ENCODE measurements at regions not wholly inside any gene's neighbourhood (a gene's known extent, or its start where the extent isn't known, plus 50 kb on each side); places are given as distances from the start of the nearest gene placed in this dataset.

DNA sequence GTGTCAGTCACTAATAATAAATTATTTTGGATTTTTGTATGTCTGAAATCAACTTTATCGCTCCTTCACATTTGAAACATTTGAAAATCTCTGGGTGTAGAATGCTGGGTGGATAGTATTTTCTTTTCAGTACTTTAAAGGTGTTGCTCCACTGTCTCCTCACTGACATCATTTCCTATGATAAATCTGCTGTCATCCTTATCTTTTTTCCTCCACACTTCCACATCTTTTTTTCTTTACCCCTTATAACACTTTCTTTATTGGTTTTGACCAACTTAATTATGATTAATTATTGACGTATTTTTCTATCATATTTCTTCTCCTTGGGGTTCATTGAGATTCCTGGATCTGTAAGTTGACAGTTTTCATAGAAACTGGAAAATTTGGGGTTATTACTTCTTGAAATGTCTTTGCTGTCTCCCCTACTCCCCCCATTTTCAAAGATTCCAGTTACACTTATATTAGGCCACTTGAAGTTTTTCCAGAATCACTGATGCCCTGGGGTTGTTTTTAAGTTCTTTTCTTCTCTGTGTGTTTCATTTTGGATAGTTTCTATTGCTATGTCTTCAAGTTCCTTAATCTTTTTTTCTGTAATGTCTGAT, 177.5 kb upstream of the DIO3 start:
- DNase-seq, result no peak

DNA sequence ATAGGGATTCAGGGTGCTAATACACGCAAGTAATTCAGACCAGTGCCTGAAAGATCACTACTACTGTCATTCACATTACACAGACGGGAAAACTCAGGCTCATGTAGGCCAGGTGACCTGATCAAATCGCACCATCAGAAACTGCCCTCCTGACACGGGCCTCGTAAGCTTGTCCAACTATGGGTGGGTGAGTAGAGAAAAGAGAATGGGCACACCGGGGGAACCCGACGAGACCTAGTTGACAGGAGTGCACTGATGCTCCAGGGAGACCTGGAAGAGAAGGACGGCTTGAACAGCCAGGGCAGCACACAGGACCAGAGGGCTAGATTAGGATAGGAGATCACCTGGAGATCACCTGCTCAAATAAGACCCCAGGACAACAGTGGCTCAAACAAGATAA, 166.9 kb upstream of the DIO3 start:
- DNase-seq, result no peak

DNA sequence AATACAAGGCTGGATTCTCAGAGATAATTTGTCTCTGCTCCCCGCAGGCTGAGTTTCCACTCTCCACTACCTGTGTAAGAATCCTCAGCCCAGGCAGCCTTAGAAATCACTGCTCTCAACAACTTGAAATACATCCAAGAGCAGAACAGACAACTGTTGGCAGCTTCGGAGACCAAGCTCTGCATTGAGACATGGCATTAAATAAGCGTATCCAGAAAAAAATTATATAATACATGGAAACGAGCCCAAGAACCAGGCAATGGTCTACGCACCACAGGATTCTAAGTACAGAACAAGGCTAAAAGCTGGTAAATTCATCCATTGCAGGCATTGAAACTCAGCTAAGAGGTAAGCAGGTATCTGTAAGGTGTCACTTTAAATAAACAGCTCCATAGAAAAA, 165.5 kb upstream of the DIO3 start:
- no peak for DNase-seq

DNA sequence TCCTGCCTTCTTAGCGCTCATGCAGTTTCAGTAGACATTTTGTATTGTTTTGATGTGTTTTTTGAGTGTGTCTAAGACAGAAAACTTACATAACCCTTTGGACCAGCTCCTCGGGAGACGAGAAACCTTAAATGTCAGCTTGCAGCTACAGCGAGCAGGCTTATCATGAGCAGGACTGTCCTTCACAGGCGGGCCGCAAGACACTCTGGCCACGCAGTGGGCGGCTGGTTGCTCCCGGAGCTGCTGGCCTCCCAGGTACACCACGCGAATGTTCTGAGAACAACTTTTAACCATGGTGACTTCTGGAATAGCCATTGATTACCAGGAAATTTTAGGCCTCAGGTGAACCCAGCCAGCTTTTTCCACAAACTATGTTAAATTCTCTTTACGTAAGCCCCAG, 164.1 kb upstream of the DIO3 start:
- DNase-seq, result no peak

DNA sequence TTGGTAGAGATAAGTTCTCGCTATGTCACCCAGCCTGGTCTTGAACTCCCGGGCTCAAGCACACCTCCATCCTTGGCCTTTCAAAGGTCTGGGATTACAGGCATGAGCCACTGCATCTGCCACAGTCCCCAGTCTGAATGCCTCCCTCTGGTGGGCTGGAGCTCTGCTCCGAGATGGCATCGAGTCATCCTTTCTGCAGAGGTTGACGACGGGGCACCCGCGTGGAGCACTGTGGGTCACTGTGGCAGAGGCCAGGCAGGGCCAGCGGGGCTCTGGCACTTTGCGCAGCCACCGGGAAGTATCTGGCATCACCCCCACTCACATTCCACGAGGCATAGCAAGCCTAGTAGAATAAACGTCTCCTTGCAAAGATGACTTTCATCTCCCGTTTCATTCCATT, 163.3 kb upstream of the DIO3 start:
- no peak for DNase-seq

DNA sequence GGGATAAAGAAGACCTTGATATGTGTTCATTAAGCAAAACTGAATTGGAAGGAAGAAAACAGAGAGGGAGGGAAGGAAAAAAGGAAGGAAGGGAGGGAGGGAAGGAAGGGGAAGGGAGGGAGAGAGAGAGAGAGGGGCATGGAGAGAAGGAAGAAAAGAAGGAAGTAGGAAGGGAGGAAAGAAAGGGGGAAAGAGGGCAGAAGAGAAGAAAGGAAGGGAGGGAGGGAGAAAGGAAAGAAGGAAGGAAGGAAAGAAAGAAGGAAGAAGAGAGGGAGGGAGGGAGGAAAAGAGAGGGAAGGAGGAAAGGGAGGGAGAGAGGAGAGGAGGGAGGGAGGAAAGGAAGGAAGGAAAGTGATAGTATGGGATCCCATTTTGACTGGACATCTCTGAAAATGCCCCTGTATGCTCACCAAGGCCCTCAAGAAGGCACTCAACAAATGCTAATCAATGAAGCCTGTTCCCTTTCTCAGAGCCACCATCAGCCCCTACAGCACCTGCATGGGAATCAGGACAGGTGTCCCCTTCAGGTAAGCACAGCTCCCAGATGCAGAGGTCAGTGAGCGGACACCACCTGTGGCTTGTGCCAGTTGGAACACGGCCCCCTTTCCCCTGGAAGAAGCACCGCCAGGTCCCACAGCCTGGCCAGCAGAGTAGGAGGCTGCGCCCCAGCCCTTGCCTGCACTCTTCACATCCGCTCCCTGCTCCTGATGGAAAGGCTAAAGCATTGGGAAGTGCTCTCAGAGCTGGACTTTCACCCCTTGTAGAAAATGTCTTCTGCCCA, 161.4 kb upstream of the DIO3 start:
- DNase-seq, result no peak

DNA sequence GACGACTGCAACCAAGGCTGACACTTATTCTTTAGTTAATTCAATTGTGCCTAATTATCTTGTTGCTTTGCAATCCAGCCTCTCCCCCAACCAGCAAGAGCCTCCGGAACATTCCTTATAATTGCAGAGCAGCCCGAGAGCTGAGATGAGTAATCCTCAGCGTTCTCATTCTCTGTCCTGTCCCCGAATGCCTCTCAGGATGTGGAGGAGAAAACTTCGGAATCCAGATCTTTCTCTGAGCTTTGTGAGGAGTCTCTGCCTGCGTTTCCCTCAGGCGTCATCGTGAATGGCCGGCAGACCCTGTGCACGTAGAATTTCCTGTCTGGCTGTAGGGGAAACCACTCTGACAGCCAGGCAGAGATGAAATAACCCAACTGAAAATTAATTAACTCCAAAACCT, 160.5 kb upstream of the DIO3 start:
- DNase-seq, result no peak

DNA sequence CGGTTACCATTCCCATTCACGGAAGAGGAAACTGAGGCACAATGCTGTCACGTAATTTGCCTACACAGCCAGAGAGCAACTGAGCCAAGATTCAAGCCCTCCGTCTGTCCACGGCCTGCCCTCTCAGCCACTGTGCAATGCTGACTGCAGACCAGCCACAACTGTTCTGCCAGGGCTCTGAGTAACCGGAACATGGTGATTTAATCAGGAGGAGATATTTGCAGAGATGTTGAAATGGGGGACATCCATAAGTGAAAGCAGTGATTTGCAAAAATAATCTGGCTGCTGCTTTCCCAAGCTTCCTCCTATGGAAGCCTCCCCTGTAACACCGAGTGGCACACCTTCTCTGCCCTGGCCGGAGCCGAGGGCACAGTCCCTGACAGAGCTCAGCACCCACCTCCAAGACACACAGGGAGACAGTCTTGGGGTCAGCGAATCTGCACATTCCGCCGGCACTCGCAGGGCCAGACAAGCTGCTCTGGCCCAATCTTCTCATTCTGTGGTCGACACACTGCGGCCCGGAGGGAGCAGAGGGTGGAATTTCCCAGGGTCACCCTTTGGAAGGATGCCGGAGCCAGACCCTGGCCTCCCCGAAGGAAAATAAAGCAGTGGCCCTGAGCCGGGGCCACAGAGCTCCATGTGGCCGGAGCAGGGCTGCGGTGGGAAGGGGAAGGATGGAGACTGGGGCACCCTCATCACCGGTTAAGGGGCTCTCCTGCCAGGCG, 158.2 kb upstream of the DIO3 start:
- DNase-seq, result no peak

DNA sequence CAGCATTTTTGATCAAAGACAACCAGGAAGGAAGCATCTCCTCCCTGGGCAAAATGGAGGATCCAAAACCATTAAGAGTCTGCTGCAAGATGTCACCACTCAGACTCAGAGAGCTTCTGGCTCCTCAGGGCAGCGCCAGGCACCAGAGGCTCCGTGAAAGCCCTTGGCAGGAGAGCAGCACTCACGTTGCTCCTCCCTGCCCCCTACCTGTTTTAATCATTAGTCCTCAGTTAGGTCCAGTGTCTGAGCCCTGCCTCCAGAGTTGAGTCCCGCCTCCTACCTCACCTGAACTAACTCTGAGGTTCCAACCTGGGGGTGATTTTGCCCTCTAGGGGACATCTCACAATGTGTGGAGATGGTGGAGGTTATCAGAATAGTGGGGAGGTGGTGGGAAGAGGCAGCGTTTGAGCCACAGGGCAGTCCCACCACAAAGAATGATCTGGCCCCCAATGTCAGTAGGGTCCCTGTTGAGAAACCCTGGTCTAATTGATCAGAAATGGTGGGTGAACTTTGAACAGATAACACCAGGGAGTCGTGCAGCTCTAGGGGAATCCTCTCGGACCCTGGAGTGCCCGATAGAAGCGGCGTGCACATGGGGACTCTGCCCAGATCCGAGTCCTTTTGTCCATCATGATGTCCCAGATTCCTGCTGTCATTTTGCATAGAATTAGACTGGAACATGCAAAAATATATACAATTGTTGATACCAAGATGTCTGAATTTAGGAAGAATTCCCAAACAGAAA, 156.7 kb upstream of the DIO3 start:
- DNase-seq, result no peak

DNA sequence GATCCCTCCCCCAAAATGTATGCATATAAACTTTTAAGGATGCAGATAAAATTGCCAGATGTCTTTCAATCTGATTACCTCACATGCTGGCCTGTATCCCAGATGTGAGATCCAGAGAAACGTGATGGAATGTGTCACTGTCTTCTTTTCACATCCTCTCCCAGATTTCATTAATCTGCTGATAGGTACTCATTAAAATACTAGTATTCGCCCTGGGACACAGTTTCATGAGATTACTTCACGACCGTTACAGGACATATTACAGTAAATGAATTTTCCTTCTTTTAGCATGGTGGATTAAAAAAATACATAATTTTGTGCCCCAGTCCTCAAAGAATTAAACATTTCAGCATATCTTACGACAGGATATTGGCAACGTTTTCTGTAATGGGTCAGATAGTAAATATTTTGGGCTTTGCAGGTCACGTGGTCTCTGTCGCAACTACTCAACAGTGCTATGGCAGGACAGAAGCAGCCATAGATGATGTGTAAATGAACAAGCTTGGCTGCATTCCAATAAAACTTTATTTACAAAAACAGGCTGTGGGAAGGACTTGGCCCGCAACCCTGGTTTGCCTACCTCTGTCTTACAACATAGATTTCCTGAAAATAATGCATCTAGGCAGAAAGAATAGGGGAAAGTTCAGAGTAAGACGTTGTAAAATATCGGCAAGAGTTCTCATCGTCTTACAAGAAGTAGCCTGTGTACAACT, 156.0 kb upstream of the DIO3 start:
- DNase-seq, result peak; percentile 26

DNA sequence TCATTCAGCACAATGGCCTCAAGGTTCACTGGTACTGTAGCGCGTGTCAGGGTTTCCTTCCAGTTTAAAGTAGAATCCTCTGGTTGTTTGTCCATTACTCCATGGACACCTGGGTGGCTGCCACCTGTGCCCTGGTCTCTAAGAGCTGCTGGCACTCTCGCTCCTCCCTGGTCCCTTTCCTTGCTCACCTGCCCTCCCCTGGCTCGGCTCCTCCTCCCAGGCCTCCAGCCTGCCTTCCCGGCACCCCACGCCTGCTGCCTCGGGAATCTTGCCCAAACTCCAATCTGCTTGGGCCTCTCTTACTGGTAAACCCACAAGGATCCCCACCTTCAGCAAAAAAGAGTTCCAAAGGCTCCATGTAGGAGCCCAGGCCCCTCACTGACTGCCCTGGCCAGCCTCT, 154.4 kb upstream of the DIO3 start:
- no peak for DNase-seq

DNA sequence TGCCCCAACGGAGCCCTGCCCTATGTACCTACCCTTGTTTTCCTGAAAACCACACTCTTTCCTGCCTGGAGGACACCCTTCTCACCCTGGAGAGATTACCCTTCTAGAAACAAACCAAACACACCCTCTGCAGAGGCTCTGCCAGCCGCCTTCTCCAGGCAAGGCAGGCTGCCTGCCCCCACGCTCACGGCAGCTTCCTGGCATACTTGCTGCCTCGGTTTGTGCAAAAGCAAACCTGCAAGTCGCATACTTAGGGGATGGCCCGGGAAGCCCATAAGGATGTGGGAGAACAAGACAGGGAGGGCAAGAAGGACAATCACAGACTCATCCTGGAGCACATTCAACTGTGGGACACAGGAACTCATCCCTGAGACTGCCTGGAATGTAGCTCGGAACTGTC, 154.0 kb upstream of the DIO3 start:
- DNase-seq, result no peak

DNA sequence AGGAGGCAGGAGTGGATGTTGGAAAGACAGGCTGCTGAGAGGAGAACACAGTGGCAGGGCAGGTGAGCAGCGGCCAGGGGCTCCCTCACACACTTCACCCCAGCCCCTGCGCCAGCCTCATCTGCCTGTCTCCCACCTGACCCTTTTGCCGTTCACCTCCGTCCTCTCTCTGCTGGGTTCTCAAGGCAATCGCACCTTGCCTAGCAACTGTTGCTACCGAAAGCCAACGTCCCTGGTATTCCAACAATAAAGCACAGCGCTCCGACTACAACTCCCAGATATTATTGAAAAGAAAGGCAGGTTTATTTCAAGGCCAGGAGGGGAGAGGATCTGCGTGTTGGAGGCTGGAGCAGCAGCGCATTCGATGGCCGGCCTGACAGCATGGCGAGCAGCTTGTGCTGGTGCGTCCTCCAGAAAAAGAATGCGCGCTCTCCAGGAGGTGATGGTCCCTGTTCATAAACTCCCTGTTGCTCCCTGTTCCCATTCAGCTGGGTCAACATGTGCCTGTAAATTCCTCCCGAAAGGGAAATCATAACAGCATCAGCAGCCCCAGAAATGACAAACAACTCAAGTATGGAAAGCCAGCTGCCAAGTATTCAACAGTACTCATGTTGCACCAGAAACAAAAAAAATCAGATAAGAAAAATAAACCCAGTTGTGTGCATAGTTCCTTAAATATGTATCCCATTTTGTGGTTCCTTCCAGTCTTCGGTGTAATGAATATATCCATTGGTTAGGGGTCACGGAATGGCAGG, 153.0 kb upstream of the DIO3 start:
- no peak for DNase-seq

DNA sequence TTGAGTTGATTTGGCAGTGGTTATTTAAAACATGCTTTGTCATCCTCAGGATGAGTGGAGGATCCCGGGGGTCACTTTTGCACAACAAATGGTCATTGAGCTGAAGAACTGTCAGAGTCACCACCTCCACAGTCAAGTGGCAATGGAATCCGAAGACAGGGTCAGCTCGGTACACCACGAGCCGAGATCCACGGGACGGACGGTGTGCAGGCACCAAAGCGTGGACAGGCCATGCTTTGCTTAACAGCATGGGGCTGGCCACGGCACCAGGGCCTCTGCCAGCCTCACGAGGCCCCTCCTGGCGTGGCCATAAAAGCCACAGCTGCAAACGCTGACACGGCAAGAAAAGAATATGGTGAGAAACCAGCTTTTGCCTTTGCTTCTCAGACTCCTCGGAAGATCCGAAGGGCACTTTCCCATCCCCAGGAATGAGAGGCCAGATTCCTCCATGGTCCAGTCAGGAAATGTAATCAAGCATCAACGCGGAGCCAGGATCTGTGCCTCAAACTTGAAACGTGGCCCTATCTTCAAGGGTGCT, 152.2 kb upstream of the DIO3 start:
- DNase-seq, result no peak

DNA sequence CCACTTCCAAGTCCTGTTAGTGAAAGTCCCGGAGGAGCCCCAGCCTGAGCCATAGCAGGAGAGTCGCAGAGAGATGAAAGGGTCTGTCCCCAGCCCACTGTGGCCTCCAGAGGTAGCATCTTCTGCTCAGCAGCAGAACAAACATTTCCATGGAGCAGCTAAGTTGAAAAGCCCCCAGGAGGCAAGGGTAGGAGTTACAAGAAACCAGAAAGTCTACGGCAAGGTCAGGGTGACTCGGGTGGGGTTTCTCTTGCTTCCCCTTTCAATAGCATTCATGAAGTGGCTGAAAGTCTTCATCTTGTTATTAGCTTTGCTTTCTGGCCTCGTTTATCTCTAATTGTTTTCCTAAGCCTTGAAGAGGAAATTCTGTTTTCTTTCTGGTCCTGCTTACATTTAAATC, 151.2 kb upstream of the DIO3 start:
- DNase-seq, result peak; percentile 10

DNA sequence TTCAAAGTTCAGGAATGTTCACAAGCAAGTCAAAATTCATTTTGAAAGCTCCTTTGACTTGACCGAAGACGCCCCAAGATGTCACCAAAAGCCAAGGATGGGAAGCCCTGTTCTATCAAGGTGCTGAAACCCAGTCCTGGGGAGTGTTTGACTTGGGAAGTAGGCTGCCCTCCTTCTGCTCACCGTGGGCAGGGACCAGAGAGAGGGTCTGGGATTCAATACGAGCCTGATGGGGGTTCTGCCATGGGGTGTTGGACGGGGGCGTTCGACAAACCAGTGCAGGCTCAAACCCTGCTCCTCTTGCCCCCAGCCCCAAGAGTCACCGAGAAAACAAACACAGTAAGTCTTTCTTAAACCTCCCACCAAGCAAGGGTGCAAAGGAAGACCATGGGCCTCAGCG, 150.1 kb upstream of the DIO3 start:
- DNase-seq, result no peak

DNA sequence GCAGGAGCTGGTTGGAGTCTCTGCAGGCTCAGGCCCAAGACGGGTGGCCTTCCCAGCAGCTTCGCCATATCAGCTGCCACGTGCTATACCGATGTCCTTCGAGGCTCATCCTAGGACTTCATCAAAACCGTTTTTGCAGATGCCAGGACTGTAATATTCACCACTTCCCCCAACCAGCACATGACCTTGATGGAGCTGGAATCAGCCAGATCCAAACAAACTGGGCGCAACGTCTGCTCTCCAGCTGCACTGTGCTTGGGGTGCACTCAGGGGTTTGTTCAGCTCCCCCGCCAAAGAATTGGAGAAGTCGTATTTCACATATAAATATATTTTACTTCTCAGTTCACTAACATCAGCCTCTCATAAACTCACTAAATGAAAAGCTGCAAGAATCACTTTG, 149.5 kb upstream of the DIO3 start:
- no peak for DNase-seq

DNA sequence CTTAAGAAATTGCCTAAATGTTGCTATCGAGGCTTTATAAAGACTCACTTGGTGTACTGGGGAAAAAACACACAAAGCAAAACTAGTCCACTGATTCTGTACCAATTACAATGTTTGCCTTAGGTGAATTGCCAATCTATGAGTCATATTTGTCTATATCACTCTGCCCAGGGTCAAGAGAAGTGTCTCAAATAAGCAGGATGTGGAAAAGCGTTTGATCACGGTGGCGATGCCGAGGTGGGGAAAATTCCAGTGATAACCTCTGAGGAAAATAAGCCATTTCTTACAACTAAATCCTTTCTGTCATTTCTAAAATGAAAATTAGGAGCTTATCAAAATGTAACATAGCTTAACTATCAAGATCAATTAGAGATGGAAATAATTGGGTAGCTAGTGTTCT, 148.6 kb upstream of the DIO3 start:
- no peak for DNase-seq

DNA sequence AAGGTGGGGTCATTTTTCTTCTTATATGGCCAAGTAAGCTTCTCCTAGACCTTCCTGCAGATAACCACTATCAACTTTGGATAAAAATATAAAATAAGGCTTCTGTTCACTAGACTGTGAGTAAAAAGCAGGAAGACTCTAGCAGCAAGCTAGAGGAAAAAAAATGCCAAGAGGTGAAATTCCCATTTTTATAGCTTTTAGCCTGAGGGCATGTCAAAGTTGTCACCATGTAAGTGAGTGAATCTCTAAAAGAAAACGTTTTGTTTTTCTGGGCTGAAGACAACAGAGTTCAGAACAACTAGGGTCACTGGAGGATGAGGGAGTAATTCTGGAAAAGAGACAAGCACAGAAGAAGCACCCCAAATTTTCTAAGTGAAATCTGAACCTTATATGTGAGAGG, 143.9 kb upstream of the DIO3 start:
- DNase-seq, result no peak

DNA sequence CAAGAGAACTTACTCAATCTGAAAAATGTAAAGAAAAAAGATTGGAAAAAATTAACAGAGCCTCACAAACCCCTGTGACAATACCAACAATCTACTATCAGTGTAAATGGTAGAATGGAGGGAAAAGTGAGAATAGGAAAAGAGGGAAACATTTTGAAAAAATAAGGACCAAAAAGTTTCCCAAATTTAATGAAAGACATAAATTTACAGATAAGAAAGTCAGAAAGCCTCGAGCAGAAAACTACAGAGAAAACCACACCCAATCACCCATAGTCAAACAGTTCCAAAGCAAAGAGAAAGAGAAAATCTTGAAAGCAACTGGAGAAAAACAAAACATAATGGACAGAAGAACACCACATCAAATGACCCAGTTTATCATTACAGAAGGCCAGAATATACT, 142.7 kb upstream of the DIO3 start:
- no peak for DNase-seq

DNA sequence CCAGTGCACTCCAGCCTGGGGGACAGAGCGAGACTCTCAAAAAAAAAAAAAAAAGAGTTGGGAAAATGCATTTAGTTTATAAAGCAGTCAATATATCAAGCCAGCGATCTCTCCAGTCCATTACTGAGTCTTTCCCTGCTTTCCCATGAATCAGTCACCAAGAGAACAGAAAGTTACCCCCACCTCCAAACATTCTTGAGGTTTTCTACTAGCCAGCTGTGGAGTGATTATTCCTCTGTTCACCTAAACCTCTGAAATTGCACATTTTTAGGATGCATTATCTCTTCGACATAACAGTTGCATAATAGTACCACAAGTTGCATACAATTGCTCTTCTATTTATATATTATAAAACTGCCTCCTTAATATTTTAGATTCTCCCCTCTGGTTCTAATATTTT, 134.8 kb upstream of the DIO3 start:
- no peak for DNase-seq

DNA sequence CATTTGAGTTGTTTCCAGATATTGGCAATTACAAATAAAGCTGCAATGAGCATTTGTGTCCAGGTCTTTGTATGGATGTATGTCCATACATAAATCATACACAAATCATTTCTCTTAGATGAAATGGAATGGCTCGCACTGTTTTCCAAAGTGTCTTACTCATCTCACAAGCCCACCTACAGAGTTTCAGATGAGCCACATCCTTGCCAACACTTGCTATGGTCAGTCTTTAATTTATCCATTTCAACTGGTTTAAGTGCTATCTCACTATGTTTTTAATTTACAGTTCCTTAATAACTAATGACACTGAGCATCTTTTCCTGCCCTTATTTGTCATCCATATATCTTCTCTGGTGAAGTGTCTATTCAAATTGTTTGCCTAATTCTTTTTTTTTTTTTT, 132.9 kb upstream of the DIO3 start:
- no peak for DNase-seq

Measured in MV-4-11 (cell line).